GM18951 (cell line): ENCODE measurements at regions not wholly inside any gene's neighbourhood (a gene's known extent, or its start where the extent isn't known, plus 50 kb on each side); places are given as distances from the start of the nearest gene placed in this dataset.

ENCODE experiments used
- POLR2A ChIP-seq: IDR thresholded peaks from 4 replicates; pipeline ENCODE4 v1.6.1; 2011; ENCODE audit warnings: mild to moderate bottlenecking; ENCODE audit not compliant: insufficient read length, insufficient read depth; ENCODE audit errors: extremely low read depth
- in situ Hi-C: fragments of 300-500 bp; cut with MboI; formaldehyde crosslinking; loops from one replicate; pipeline ENCODE4 v1.12.0; 2022; ENCODE audit warnings: low sequenced_read_pairs, mixed read lengths, inconsistent platforms; ENCODE audit not compliant: unreplicated experiment

- TF ChIP-seq POLR2A, result no peak
- in situ Hi-C loops, result loop anchor here (10.0 kb wide), 1 partner anchor 225 kb away; no protein-coding TSS in a partner anchor
Measured at GRCh38 chr11:8340296-8340695, 76.6 kb upstream of the LMO1 start.

- no peak for TF ChIP-seq POLR2A
- in situ Hi-C loops, result loop anchor here (10.0 kb wide), 1 partner anchor 225 kb away; no protein-coding TSS in a partner anchor
Measured at GRCh38 chr11:8339592-8340022, 75.9 kb upstream of the LMO1 start.

- TF ChIP-seq POLR2A, result no peak
- in situ Hi-C loops, result no loop called here
Measured at GRCh38 chr11:8338138-8338537, 74.5 kb upstream of the LMO1 start.

GRCh38 chr11:8337130-8337795, 73.6 kb upstream of the LMO1 start:
- in situ Hi-C loops, result no loop called here
- TF ChIP-seq POLR2A, result no peak

GRCh38 chr11:8336356-8337129, 72.9 kb upstream of the LMO1 start:
- TF ChIP-seq POLR2A, result no peak

GRCh38 chr11:8335683-8336082, 72.0 kb upstream of the LMO1 start:
- in situ Hi-C loops, result no loop called here

More at GRCh38 chr11:8336356-8337129, 72.9 kb upstream of the LMO1 start:
- in situ Hi-C loops, result no loop called here

GRCh38 chr11:8335186-8335585, 71.5 kb upstream of the LMO1 start:
- in situ Hi-C loops, result no loop called here
- TF ChIP-seq POLR2A, result no peak

More at GRCh38 chr11:8335683-8336082, 72.0 kb upstream of the LMO1 start:
- no peak for TF ChIP-seq POLR2A

- in situ Hi-C loops, result no loop called here
- no peak for TF ChIP-seq POLR2A
Measured at GRCh38 chr11:8333811-8334401, 70.2 kb upstream of the LMO1 start.

- no peak for TF ChIP-seq POLR2A
- in situ Hi-C loops, result no loop called here
Measured at GRCh38 chr11:8333376-8333775, 69.7 kb upstream of the LMO1 start.

- TF ChIP-seq POLR2A, result no peak
- in situ Hi-C loops, result no loop called here
Measured at GRCh38 chr11:8332891-8333290, 69.2 kb upstream of the LMO1 start.

GRCh38 chr11:8332196-8332595, 68.5 kb upstream of the LMO1 start:
- TF ChIP-seq POLR2A, result no peak
- in situ Hi-C loops, result no loop called here

GRCh38 chr11:8331767-8332166, 68.1 kb upstream of the LMO1 start:
- TF ChIP-seq POLR2A, result no peak
- in situ Hi-C loops, result no loop called here

GRCh38 chr11:8330896-8331295, 67.2 kb upstream of the LMO1 start:
- no peak for TF ChIP-seq POLR2A
- in situ Hi-C loops, result no loop called here

GRCh38 chr11:8330404-8330803, 66.7 kb upstream of the LMO1 start:
- in situ Hi-C loops, result no loop called here
- TF ChIP-seq POLR2A, result no peak

GRCh38 chr11:8329847-8330361, 66.2 kb upstream of the LMO1 start:
- no peak for TF ChIP-seq POLR2A
- in situ Hi-C loops, result no loop called here
